ENCODE measurements at regions not wholly inside any gene's neighbourhood (a gene's known extent, or its start where the extent isn't known, plus 50 kb on each side); places are given as distances from the start of the nearest gene placed in this dataset.

- H3K27me3 ChIP-seq (ENCODE audit: control insufficient read depth in 1 of 2, insufficient read depth in 2 of 2, low read length in 2 of 2), result no peaks in the 10 kb centered on the region
These were observed 253.8 kb upstream of the DMD start for GRCh38 chrX:33465137-33465536.

DNA sequence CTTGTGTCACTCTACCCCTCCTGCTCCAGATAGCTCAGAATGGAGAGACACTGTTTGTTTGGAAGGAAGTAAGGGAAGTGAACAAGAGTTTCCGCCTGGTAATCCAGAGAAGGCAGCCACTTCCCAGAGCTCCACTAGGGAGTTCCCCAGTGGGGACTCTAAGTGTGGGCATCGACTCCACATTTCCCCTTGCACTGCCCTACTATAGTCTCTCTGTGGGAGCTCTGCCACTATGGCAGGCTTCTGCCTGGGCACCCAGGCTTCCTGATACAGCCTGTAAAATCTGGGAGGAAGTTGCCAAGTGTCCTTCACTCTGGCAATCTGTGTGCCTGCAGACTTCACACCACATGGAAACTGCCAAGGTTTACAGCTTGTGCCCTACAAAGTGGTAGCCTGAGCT, 245.8 kb upstream of the DMD start:
- no peaks in the 10 kb centered on the region for H3K36me3 ChIP-seq (ENCODE audit: insufficient read depth, low read length)
- H3K27ac ChIP-seq (ENCODE audit: low read depth, low read length), result no peak overlapping the region
- H3K4me3 ChIP-seq (ENCODE audit: low read depth in 1 of 2, low read length in 2 of 2), result no peak overlapping the region
- no peaks in the 10 kb centered on the region for H3K9me3 ChIP-seq (ENCODE audit: low read length)
- no peak overlapping the region for H3K9ac ChIP-seq (ENCODE audit: low read length)
- no peaks in the 10 kb centered on the region for H3K27me3 ChIP-seq (ENCODE audit: control insufficient read depth in 1 of 2, insufficient read depth in 2 of 2, low read length in 2 of 2)
- H3K4me1 ChIP-seq (ENCODE audit: insufficient read depth, low read length), result no peaks in the 10 kb centered on the region

More at GRCh38 chrX:33465137-33465536, 253.8 kb upstream of the DMD start:
- Histone ChIP-seq H3K36me3 (ENCODE audit: insufficient read depth, low read length) (no peaks in the 10 kb centered on the region), H3K9ac (ENCODE audit: low read length) (no peak overlapping the region), H3K4me1 (ENCODE audit: insufficient read depth, low read length) (no peaks in the 10 kb centered on the region), H3K27ac (ENCODE audit: low read depth, low read length) (no peak overlapping the region), H3K9me3 (ENCODE audit: low read length) (no peaks in the 10 kb centered on the region), H3K4me3 (ENCODE audit: low read depth in 1 of 2, low read length in 2 of 2) (no peak overlapping the region)

- Histone ChIP-seq H3K9ac (ENCODE audit: low read length) (no peak overlapping the region), H3K9me3 (ENCODE audit: low read length) (no peaks in the 10 kb centered on the region), H3K27ac (ENCODE audit: low read depth, low read length) (no peak overlapping the region), H3K27me3 (ENCODE audit: control insufficient read depth in 1 of 2, insufficient read depth in 2 of 2, low read length in 2 of 2) (no peaks in the 10 kb centered on the region), H3K4me1 (ENCODE audit: insufficient read depth, low read length) (no peaks in the 10 kb centered on the region), H3K36me3 (ENCODE audit: insufficient read depth, low read length) (no peaks in the 10 kb centered on the region), H3K4me3 (ENCODE audit: low read depth in 1 of 2, low read length in 2 of 2) (no peak overlapping the region)
These were observed 235.9 kb upstream of the DMD start for GRCh38 chrX:33447285-33447684.

GRCh38 chrX:33434256-33435092, 223.1 kb upstream of the DMD start:
- H3K27me3 ChIP-seq (ENCODE audit: control insufficient read depth in 1 of 2, insufficient read depth in 2 of 2, low read length in 2 of 2), result no peaks in the 10 kb centered on the region
- H3K4me1 ChIP-seq (ENCODE audit: insufficient read depth, low read length), result no peaks in the 10 kb centered on the region
- no peak overlapping the region for H3K27ac ChIP-seq (ENCODE audit: low read depth, low read length)
- H3K9ac ChIP-seq (ENCODE audit: low read length), result no peak overlapping the region
- no peak overlapping the region for H3K4me3 ChIP-seq (ENCODE audit: low read depth in 1 of 2, low read length in 2 of 2)
- no peaks in the 10 kb centered on the region for H3K9me3 ChIP-seq (ENCODE audit: low read length)
- H3K36me3 ChIP-seq (ENCODE audit: insufficient read depth, low read length), result no peaks in the 10 kb centered on the region

DNA sequence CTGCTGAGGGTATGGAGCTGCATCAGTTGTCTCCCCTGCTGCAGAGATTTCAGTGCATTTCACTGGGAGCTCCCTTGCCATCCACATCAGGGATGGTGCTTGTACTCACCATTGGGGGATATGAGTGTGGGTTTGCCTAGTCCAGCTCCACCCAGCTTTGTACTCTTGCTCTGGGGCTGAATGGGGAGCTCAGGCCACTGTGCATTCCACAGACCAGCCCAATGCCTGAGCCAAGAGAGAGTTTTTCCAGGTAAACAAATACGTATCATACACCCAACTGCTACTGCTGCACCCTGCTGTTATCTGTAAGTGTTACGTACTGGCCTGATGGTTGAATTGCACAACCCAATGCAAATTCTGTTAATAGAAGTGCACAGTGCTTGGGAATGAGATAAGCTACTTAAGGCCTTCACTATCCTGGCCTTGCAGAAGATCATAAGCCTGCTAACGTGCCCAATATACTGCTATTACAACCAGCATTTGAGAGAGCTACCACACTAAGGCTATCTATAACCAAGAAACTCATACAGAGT, 205.0 kb upstream of the DMD start:
- Histone ChIP-seq H3K27me3 (ENCODE audit: control insufficient read depth in 1 of 2, insufficient read depth in 2 of 2, low read length in 2 of 2) (no peaks in the 10 kb centered on the region), H3K4me3 (ENCODE audit: low read depth in 1 of 2, low read length in 2 of 2) (no peak overlapping the region), H3K9me3 (ENCODE audit: low read length) (no peaks in the 10 kb centered on the region), H3K36me3 (ENCODE audit: insufficient read depth, low read length) (no peaks in the 10 kb centered on the region), H3K4me1 (ENCODE audit: insufficient read depth, low read length) (no peaks in the 10 kb centered on the region), H3K27ac (ENCODE audit: low read depth, low read length) (no peak overlapping the region), H3K9ac (ENCODE audit: low read length) (no peak overlapping the region)

DNA sequence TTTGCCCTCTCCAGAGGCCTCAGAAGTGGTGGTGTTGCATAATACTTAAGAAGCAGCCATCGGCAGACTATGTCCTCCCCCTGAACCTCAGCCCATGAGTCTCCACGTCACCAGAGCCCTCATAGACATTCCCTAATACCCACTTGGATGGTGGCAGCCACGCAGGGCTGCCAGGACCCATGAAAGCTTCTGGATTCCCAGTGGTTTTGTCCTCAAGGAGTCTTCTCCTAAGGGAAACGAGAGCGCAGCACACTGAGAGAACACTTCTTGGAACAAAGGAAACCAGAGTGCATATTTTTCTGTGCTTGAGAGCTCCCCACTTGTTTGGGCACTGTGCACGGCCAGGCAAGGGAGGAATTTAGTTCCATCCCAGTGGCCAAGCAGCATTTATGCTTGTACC, 204.1 kb upstream of the DMD start:
- Histone ChIP-seq H3K36me3 (ENCODE audit: insufficient read depth, low read length) (no peaks in the 10 kb centered on the region), H3K9ac (ENCODE audit: low read length) (no peak overlapping the region), H3K4me1 (ENCODE audit: insufficient read depth, low read length) (no peaks in the 10 kb centered on the region), H3K27me3 (ENCODE audit: control insufficient read depth in 1 of 2, insufficient read depth in 2 of 2, low read length in 2 of 2) (no peaks in the 10 kb centered on the region), H3K4me3 (ENCODE audit: low read depth in 1 of 2, low read length in 2 of 2) (no peak overlapping the region), H3K9me3 (ENCODE audit: low read length) (no peaks in the 10 kb centered on the region), H3K27ac (ENCODE audit: low read depth, low read length) (no peak overlapping the region)

DNA sequence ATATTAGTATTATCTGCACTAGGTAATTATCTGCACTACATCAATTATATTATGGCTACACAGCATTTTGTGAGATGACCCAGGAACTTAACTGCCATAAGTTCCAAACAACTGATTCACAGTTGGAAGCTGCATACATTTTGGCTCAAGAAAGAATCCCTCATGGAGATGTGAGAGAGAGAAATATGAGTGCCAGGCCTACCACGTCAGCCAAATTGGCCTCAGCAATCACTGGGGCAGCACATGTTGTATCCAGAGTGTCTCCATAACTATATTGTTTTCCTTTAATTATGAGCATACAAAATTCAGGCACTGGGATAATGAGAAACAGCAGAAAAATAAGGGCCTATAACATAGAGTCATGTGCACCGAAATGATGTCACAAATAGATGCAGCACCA, 174.2 kb upstream of the DMD start:
- H3K9me3 ChIP-seq (ENCODE audit: low read length), result no peaks in the 10 kb centered on the region
- no peak overlapping the region for H3K27ac ChIP-seq (ENCODE audit: low read depth, low read length)
- no peak overlapping the region for H3K9ac ChIP-seq (ENCODE audit: low read length)
- no peaks in the 10 kb centered on the region for H3K4me1 ChIP-seq (ENCODE audit: insufficient read depth, low read length)
- no peak overlapping the region for H3K4me3 ChIP-seq (ENCODE audit: low read depth in 1 of 2, low read length in 2 of 2)
- no peaks in the 10 kb centered on the region for H3K36me3 ChIP-seq (ENCODE audit: insufficient read depth, low read length)
- no peaks in the 10 kb centered on the region for H3K27me3 ChIP-seq (ENCODE audit: control insufficient read depth in 1 of 2, insufficient read depth in 2 of 2, low read length in 2 of 2)

GRCh38 chrX:33379839-33380238, 168.5 kb upstream of the DMD start:
- H3K4me3 ChIP-seq (ENCODE audit: low read depth in 1 of 2, low read length in 2 of 2), result no peak overlapping the region
- no peaks in the 10 kb centered on the region for H3K36me3 ChIP-seq (ENCODE audit: insufficient read depth, low read length)
- H3K4me1 ChIP-seq (ENCODE audit: insufficient read depth, low read length), result no peaks in the 10 kb centered on the region
- H3K27me3 ChIP-seq (ENCODE audit: control insufficient read depth in 1 of 2, insufficient read depth in 2 of 2, low read length in 2 of 2), result no peaks in the 10 kb centered on the region
- H3K9me3 ChIP-seq (ENCODE audit: low read length), result no peaks in the 10 kb centered on the region
- no peak overlapping the region for H3K9ac ChIP-seq (ENCODE audit: low read length)
- H3K27ac ChIP-seq (ENCODE audit: low read depth, low read length), result no peak overlapping the region

GRCh38 chrX:33357606-33358005, 146.3 kb upstream of the DMD start:
- H3K36me3 ChIP-seq (ENCODE audit: insufficient read depth, low read length), result no peaks in the 10 kb centered on the region
- H3K9ac ChIP-seq (ENCODE audit: low read length), result no peak overlapping the region
- no peaks in the 10 kb centered on the region for H3K27me3 ChIP-seq (ENCODE audit: control insufficient read depth in 1 of 2, insufficient read depth in 2 of 2, low read length in 2 of 2)
- no peak overlapping the region for H3K4me3 ChIP-seq (ENCODE audit: low read depth in 1 of 2, low read length in 2 of 2)
- H3K9me3 ChIP-seq (ENCODE audit: low read length), result peaks cover 4% of the 10 kb centered on the region
- H3K4me1 ChIP-seq (ENCODE audit: insufficient read depth, low read length), result no peaks in the 10 kb centered on the region
- no peak overlapping the region for H3K27ac ChIP-seq (ENCODE audit: low read depth, low read length)

GRCh38 chrX:33339219-33339618, 127.9 kb upstream of the DMD start:
- H3K27ac ChIP-seq (ENCODE audit: low read depth, low read length), result no peak overlapping the region
- H3K9ac ChIP-seq (ENCODE audit: low read length), result no peak overlapping the region
- peak overlapping the region in 1 of 2 donors; percentile 41 for H3K4me3 ChIP-seq (ENCODE audit: low read depth in 1 of 2, low read length in 2 of 2)
- H3K27me3 ChIP-seq (ENCODE audit: control insufficient read depth in 1 of 2, insufficient read depth in 2 of 2, low read length in 2 of 2), result no peaks in the 10 kb centered on the region
- H3K9me3 ChIP-seq (ENCODE audit: low read length), result no peaks in the 10 kb centered on the region
- H3K4me1 ChIP-seq (ENCODE audit: insufficient read depth, low read length), result no peaks in the 10 kb centered on the region
- no peaks in the 10 kb centered on the region for H3K36me3 ChIP-seq (ENCODE audit: insufficient read depth, low read length)

DNA sequence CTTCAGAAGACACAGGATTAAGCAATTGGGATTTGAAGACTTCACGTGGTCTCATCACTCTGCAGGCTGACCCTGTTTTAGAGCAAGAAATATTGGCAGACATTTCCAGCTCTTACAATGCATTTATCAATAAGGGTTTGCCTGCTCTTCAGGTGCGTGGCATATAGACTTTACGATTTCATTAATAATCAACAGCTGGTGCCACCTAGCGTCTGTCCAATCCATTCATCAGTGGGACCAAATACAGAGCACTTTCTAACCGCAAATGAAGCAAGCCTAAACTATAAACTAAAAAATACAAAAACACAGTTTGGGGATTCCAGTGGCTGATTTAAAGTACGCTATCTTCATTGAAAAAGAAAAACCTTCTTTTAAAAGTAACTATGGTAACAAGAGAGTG, 125.4 kb upstream of the DMD start:
- no peaks in the 10 kb centered on the region for H3K4me1 ChIP-seq (ENCODE audit: insufficient read depth, low read length)
- no peak overlapping the region for H3K27ac ChIP-seq (ENCODE audit: low read depth, low read length)
- no peaks in the 10 kb centered on the region for H3K36me3 ChIP-seq (ENCODE audit: insufficient read depth, low read length)
- no peaks in the 10 kb centered on the region for H3K9me3 ChIP-seq (ENCODE audit: low read length)
- no peak overlapping the region for H3K9ac ChIP-seq (ENCODE audit: low read length)
- H3K4me3 ChIP-seq (ENCODE audit: low read depth in 1 of 2, low read length in 2 of 2), result no peak overlapping the region
- no peaks in the 10 kb centered on the region for H3K27me3 ChIP-seq (ENCODE audit: control insufficient read depth in 1 of 2, insufficient read depth in 2 of 2, low read length in 2 of 2)

DNA sequence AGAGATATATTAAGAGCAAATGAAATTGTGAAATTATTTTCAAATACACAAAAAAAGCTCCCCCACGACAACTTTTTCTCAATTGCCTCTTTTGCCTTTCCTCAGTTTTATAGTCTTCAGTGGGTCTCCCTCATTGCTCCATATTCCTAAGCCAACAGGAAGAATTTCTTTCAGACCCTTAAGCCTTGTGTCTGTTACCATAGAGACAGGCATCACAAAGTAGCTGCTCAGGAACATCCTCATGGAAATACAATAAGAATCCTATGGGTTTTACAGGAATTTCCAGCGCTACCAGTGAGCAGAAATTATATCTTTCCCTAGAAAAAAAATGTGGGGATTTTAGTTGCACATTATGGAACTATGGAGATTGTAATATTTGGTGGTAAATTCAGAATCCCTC, 121.9 kb upstream of the DMD start:
- no peaks in the 10 kb centered on the region for H3K27me3 ChIP-seq (ENCODE audit: control insufficient read depth in 1 of 2, insufficient read depth in 2 of 2, low read length in 2 of 2)
- H3K9ac ChIP-seq (ENCODE audit: low read length), result no peak overlapping the region
- no peaks in the 10 kb centered on the region for H3K9me3 ChIP-seq (ENCODE audit: low read length)
- H3K36me3 ChIP-seq (ENCODE audit: insufficient read depth, low read length), result no peaks in the 10 kb centered on the region
- H3K27ac ChIP-seq (ENCODE audit: low read depth, low read length), result no peak overlapping the region
- H3K4me3 ChIP-seq (ENCODE audit: low read depth in 1 of 2, low read length in 2 of 2), result no peak overlapping the region
- H3K4me1 ChIP-seq (ENCODE audit: insufficient read depth, low read length), result no peaks in the 10 kb centered on the region

Data from muscle layer of colon (tissue), 2 donors.